Testis (tissue), 2 donors: ENCODE measurements at regions not wholly inside any gene's neighbourhood (a gene's known extent, or its start where the extent isn't known, plus 50 kb on each side); places are given as distances from the start of the nearest gene placed in this dataset.

Experiments
- DNase-seq: peaks from one replicate; pipeline ENCODE4 v3.0.0-alpha.2; 2019
- H3K27ac ChIP-seq, 2 donors: fragments of 200-600 bp; sonication (generic); one replicate each; pipeline ENCODE4 v1.5.1; 2019
- H3K27me3 ChIP-seq: fragments of 200-600 bp; sonication (generic); one replicate; pipeline ENCODE4 v1.5.1; 2019
- H3K36me3 ChIP-seq: fragments of 200-600 bp; sonication (generic); one replicate; pipeline ENCODE4 v1.5.1; 2017; ENCODE audit warnings: low read depth; ENCODE audit errors: missing control alignments
- H3K4me1 ChIP-seq: fragments of 200-600 bp; sonication (generic); one replicate; pipeline ENCODE4 v1.5.1; 2019
- H3K4me3 ChIP-seq, 2 donors: fragments of 200-600 bp; sonication (generic); one replicate each; pipeline ENCODE4 v1.5.1; 2017 to 2019
- H3K9me3 ChIP-seq: fragments of 200-600 bp; sonication (generic); one replicate; pipeline ENCODE4 v1.5.1; 2017
- CTCF ChIP-seq, 3 experiments: fragments of 450-650 bp in 2 of 3; fragments of 200-600 bp in 1 of 3; sonication (generic) in 1 of 3; IDR thresholded peaks; one replicate each; pipeline ENCODE4 v1.5.1; 2016 to 2019; ENCODE audit warnings: antibody characterized with exemption in 3 of 3, mild to moderate bottlenecking in 2 of 3, moderate library complexity in 1 of 3
- POLR2A ChIP-seq: fragments of 450-650 bp; IDR thresholded peaks from one replicate; pipeline ENCODE4 v1.6.1; 2017; ENCODE audit warnings: antibody characterized with exemption, mild to moderate bottlenecking, moderate library complexity
- WGBS, 2 donors: methylation state at CpG; one replicate each; pipeline ENCODE4 v1.1.5; 2018; 5-methylcytosine and 5-hydroxymethylcytosine counted together
- intact Hi-C: fragments of 100-400 bp; cut with DNase I; formaldehyde crosslinking; loops from one replicate; pipeline ENCODE4 v1.15.1; 2023; ENCODE audit warnings: low total_unique reads

- Histone ChIP-seq H3K9me3 (no peaks in the 10 kb centered on the region), H3K36me3 (no peaks in the 10 kb centered on the region), H3K27me3 (no peaks in the 10 kb centered on the region), H3K4me3 (no peak overlapping the region), H3K27ac (no peak overlapping the region), H3K4me1 (no peaks in the 10 kb centered on the region)
- WGBS, 2 donors: 89 to 91% methylated on average over 4 of the region's 4 CpGs
- no peak for DNase-seq
- TF ChIP-seq CTCF (IDR thresholded peaks at IDR 0.05): no peak
- no peak for TF ChIP-seq POLR2A
- intact Hi-C loops: no loop called here
Observed at GRCh38 chr7:33829536-33829935, 75.8 kb upstream of the BMPER start.

GRCh38 chr7:33831389-33832141 is 73.8 kb upstream of the BMPER start:
- 89 to 92% methylated on average over 10 of the region's 10 CpGs for WGBS, 2 donors
- Histone ChIP-seq H3K36me3 (no peaks in the 10 kb centered on the region), H3K4me3 (no peak overlapping the region), H3K4me1 (no peaks in the 10 kb centered on the region), H3K27me3 (no peaks in the 10 kb centered on the region), H3K9me3 (no peaks in the 10 kb centered on the region), H3K27ac (no peak overlapping the region)
- no peak for TF ChIP-seq POLR2A
- no peak for TF ChIP-seq CTCF (IDR thresholded peaks at IDR 0.05)
- intact Hi-C loops: no loop called here
- no peak for DNase-seq

- 83 to 95% methylated on average over 7 of the region's 7 CpGs for WGBS, 2 donors
- TF ChIP-seq POLR2A (no peak), CTCF (IDR thresholded peaks at IDR 0.05) (no peak)
- Histone ChIP-seq H3K9me3 (no peaks in the 10 kb centered on the region), H3K27me3 (no peaks in the 10 kb centered on the region), H3K27ac (no peak overlapping the region), H3K4me1 (no peaks in the 10 kb centered on the region), H3K36me3 (no peaks in the 10 kb centered on the region), H3K4me3 (no peak overlapping the region)
- intact Hi-C loops: no loop called here
- no peak for DNase-seq
Observed at GRCh38 chr7:33832271-33832721, 73.0 kb upstream of the BMPER start.

- peak overlapping the region; percentile 7 to 15 for H3K4me3 ChIP-seq
- DNase-seq: peak; percentile 40
- TF ChIP-seq CTCF (IDR thresholded peaks at IDR 0.05) (peak in 1 of 3 experiments; percentile 24), POLR2A (no peak)
- 73 to 76% methylated on average over 8 of the region's 8 CpGs for WGBS, 2 donors
- H3K27ac ChIP-seq: no peak overlapping the region
- intact Hi-C loops: no loop called here
- H3K36me3 ChIP-seq: no peaks in the 10 kb centered on the region
- no peaks in the 10 kb centered on the region for H3K27me3 ChIP-seq
- no peaks in the 10 kb centered on the region for H3K9me3 ChIP-seq
- no peaks in the 10 kb centered on the region for H3K4me1 ChIP-seq
Observed at GRCh38 chr7:33836797-33837355, 68.5 kb upstream of the BMPER start.
